GM19455 (cell line): ENCODE measurements at regions not wholly inside any gene's neighbourhood (a gene's known extent, or its start where the extent isn't known, plus 50 kb on each side); places are given as distances from the start of the nearest gene placed in this dataset.

Experiments used
- ATAC-seq: cut with Tn5 transposase; IDR thresholded peaks from one replicate; pipeline ENCODE4 v1.9.1; 2021; ENCODE audit not compliant: unreplicated experiment

GRCh38 chr16:49081554-49081953 lies 200.1 kb downstream of the CBLN1 start:
- no peak for ATAC-seq

DNA sequence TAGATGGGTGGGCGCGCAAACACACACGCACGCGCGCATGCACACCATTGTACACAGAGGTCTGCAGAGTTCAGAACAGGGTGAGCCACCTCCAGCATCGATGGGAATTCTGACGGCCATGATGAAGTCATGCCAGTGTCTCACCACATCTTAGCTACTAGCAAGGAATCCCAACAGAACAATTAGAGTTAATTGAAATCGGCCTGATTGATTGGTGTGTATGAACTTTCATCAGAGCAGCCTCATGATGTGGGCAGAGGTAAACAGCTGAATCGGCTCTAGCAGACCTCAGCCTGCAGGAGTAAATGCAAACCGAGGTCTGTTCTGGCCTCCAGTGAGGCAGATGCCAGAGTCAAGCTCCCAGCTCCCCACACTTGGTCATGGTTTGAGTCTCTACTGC lies 200.6 kb downstream of the CBLN1 start:
- no peak for ATAC-seq

- no peak for ATAC-seq
Measured at GRCh38 chr16:49078571-49078970, 203.1 kb downstream of the CBLN1 start.

- ATAC-seq, result no peak
Measured at GRCh38 chr16:49078104-49078503, 203.5 kb downstream of the CBLN1 start.

DNA sequence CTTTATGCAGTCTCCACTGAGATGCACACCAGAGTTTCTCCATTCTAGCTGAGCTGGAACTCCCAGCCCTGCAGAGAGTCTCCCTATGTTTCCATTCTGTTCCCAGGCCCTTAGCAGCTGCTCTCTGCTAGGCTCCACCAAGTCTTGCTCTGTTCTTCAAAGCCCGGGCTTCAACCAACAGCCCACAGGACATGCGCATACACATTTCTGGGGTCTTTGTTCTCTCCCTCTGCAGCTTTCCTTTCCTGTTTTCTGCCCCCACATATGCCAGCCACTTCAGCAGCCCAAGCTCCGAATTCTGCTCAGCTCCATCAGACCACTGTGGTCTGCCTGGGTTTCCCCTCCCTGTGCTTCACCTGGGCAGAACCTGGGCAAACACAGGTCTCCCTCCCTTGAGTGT lies 205.9 kb downstream of the CBLN1 start:
- no peak for ATAC-seq

DNA sequence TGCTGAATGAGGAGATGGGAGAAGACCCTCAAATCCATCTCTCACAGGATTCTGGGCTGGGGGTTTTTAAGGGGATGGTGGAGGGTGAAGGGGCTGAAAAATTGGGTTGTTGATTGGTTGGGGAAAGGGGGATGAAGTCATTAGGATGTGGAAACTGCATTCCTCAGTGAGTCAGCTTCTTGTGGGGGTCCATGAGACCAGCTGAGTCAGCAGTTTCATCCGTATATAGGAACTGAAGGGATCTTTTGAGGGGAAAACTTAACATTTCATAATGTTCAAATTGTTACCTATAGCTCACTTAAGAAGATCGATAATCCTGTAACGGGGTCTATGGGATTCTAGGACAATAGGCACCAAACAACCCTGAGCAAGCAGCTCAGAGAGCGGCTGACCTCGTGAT lies 213.4 kb downstream of the CBLN1 start:
- ATAC-seq, result no peak

DNA sequence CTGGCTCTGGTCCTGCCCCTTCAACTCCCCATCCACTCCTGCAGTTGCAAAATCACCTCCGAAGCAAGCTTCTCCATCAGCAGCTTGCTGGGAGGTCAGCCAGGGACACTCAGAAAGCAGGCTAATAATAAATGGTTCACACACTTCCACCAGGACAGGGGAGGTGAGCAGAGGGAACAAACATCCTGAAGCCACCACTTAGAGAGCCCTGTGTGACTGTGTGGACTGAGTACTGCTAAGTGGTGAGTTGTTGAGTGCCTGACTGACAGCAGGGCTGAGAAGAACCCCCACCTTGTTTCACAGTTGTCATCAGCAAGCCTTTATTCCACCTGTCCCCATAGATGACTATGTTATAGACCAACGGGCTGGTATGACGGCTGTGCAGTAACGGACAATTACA lies 213.9 kb downstream of the CBLN1 start:
- ATAC-seq, result no peak

DNA sequence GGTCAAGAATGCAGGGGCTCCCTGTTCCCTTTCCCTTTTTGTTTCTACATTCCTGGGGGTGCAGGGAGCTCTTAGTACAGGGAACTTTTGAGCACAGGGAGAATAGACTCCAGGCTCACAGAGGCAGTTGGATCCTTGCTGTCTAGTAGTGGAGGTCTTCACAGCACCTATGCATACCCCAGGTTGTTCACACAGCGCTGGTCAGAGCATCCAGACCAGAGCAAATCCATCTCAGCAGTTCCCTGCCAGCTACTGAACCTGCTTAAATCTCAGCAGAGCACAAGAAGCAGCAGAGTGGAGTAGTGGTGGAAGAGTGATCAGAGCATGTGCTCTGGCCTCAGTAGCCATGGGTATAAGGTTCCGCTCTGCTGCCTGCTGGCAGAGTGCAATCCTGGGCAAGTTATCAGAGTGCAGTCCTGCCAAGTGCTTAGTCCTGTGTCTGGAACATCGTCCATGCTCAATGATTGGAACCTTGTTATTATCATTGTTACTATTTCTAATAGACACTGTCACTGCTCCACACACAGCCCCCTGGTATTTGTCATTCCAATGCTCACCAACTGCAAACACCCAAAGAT lies 220.4 kb downstream of the CBLN1 start:
- ATAC-seq, result no peak

DNA sequence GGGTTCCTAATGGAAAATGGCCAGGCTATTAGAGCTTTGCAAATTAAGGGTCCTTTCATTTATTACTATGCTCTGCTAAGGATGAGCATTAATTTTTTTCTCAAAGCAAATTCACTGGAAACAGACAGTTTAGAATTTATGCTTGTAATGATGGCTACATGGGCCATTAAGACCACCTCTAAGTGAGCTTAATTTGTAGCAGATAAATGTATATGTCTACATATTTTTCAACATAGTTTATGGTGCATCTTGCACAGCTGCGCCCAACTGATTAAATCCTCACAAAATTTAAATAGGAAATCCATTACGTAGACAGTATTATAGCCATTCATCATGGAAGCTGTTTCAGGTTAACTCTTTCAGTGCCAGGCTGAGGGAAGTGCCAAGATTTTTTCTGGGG lies 220.9 kb downstream of the CBLN1 start:
- no peak for ATAC-seq

DNA sequence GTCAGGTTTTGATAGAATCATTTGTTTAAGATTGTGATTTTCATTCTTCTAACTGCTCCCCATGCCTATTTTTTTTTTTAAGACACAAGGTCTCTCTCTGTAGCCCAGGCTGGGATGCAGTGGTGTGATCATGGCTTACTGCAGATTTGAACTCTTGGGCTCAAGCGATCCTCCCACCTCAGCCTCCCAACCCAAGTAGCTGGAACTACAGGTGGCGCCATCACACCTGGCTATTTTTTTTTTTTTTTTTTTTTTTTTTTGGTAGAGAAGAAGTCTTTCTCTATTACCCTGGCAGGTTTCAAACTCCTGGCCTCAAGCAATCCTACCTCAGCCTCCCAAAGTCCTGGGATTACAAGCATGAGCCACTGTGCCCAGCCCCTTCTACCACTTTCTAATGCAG lies 223.3 kb downstream of the CBLN1 start:
- no peak for ATAC-seq

- no peak for ATAC-seq
Measured at GRCh38 chr16:49057936-49058335, 223.7 kb downstream of the CBLN1 start.

DNA sequence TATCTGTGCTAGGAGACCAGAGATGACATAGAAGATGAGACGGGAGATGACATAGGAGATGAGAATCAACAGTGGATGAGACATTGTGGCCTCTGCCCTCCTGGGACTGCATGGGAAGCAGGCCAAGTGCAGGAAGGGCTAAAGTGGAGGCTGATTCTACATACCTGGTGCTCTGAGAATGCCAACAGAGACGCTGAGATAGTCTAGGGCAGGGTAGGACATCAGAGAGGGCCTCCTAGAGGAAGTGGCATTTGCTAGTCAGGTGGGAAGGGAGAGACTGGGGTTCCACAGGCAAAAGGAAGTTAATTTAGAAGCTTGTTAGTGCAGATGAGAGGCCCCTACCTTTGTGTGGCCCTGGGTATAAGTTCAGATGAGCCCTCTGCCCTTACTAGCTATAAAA lies 224.2 kb downstream of the CBLN1 start:
- no peak for ATAC-seq

DNA sequence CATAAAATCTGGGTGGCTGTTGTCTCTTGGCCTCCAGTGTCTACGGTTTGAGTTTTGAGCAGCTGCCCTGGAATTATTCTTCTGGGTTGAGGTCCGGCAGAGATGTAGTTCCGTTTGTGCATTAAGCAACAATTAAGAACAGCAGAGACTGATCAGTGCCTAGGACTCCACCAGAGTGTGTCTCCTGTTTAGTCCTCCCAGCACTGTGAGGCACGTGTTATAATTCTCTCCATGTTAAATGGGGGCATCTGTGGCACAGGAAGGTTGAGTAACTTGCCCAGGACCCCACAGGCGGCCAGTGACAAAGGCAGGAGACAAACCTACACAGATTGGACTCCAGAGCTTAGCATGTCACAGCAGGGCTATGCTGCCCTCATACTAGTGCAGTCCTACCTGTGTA lies 225.1 kb downstream of the CBLN1 start:
- no peak for ATAC-seq

DNA sequence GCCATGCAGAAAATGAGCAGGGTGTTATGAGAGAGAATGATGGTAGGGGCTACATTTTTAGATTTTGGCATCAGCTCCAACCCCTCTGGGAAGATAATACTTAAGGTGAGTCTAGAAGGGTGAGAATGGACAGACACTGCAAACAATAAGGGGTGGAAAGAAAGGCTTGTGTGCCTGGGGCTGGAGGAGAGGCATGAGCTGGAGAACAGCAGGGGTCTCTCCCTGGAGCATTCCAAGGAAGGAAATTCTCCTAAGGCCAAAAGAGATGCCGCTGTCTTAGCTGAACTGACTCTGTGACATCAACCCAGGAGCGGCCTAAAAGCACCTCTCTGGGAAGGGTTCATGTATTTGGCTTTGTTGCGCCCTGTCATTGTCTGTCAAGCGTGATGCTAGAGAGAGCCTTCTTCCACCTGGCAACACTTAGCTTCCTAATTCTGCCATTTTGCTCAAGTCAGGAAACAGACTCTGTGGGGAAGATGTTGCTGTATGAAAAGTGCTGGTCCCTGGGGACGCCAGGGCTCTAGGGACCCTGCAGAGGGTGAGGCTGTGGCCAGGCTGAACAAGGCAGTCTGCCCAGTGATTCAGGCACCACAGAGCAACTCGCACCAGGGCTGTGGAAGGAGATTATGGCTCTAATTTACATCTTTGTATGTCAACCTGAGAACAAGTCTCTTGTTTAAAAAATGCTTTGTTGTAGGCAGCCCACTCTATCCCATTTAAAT lies 225.7 kb downstream of the CBLN1 start:
- no peak for ATAC-seq

DNA sequence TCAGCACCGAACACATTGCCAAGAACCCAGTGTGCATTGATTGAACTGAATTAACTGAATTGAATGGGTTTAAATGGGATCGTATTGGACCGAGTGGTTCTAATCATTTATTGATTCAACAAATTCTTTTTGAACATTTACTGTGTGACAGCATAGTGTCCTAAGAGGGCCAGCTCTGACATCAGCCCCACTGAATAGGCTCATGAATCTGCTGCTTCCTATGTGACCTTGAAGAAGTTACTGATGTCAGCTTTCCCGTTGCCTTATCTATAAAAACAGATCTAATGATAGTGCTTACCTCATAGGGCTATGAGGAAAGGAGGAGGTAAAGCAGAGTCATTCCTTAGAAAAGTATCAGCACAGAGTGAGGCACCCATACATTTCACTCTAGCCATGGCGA lies 226.3 kb downstream of the CBLN1 start:
- no peak for ATAC-seq

GRCh38 chr16:49054606-49055005 lies 227.0 kb downstream of the CBLN1 start:
- no peak for ATAC-seq

DNA sequence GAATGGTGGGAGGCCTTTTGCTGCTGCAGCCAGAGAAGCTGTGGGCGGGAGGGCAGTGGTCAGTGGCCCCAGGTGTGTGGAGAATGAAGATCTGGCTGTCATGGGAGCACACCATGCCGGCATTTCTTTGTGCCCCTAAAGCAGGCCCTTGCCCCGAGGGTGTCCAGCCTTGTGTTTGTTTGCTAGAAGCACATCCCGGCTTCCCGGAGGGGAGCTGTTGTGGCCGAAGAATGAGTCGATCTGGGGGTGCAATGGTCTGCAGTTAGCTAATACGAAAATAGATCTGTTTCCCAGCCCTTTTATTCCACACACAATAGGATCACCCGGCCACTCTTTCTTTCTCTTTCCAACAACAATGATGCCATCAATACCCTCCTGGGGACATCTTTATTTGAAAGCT lies 228.8 kb downstream of the CBLN1 start:
- ATAC-seq, result no peak

DNA sequence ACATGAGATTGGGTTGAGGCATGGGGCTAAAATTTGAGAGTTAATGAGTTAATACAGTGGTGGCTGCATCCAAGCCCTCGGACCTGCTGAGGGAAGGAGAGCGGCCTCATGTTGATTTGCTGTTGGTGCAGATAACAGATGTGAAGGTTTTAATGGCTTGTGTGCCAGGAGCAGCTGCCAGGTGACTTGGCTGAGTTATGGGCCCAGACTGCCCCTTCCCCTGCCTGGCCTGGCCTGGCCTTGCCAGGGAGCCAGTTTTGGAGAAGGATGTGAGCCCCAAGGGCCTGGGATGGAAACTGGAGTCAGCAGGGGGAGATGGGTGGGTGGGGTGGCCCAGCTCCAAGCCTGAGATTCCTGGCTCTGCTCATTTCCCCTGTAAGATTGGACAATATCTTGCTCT lies 230.1 kb downstream of the CBLN1 start:
- no peak for ATAC-seq

DNA sequence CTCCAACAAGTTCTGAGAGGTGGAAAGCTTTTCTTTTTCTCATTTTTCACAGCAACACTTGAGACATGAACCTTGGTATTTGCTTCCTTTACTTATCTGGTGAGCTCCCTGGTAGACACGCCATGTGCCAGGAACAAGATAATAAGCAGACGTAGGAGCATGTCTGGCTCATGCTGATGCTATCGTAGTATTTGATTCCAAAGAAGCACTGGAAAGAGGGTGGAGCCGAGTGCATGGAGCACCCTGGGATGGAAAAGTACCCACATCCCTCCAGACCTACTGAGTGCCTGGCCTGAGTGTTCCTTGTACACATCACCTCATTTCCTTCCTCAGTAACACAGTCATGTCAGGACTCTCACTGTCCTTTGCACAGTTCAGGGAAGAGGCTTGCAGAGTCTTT lies 231.0 kb downstream of the CBLN1 start:
- ATAC-seq, result no peak

DNA sequence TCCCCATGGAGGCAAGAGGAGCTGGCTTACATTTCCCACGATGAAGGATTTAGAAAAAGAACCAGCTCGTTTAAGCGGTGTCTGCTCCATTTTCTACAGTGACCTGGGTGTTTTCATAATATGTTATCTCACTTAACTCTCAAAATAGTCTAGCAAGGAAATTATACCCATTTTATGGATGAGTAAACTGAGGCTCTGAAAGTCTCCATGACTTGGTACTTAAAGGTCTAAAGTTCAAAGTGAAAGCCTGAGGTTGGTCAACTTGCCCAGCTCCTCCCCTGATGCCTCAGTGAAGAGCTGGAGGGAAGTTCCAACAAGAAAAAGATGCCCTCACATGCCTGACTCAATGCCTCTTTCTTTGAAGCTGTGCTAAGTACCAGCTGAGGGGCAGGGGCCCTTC lies 232.0 kb downstream of the CBLN1 start:
- ATAC-seq, result no peak

- no peak for ATAC-seq
Measured at GRCh38 chr16:49049191-49049590, 232.4 kb downstream of the CBLN1 start.

DNA sequence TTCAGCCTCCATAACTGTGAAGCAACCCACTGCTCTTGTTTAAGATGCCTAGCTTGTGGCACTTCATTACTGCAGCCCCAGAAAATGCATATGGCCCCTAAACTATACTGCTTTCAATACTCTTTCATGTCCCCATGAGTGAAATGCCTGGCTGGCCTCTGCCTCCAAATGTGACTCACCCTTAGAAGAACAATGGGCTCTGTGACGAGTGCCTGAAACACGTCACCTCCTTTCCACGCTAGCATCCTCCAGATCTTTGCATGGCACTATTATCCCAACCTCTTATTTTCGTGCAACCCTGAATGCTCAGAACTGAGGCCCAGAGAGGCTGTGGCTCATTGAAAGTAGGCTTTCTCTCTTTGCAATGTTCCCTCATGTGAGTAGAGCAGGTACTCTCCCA lies 233.1 kb downstream of the CBLN1 start:
- no peak for ATAC-seq

DNA sequence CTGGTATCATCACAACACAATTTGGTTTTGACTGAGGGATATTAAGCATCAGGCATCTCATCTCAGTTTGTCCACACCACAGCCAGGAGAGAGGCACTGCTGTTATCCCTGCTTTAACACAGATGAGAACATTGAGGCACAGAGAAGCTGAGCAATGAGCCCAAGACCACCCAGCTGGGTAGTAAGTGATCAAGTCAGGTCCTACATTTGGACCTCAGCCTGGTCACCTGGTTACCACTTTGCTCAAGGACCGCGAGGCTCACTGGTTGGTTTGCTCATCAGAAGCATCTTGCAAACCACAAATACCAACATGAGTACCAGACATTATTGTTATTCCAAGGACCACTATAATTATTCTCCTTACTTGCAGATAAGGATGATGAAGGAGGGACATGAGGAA lies 245.5 kb downstream of the CBLN1 start:
- no peak for ATAC-seq
